Upper lobe of left lung (tissue), 6 donors: ENCODE measurements at regions not wholly inside any gene's neighbourhood (a gene's known extent, or its start where the extent isn't known, plus 50 kb on each side); places are given as distances from the start of the nearest gene placed in this dataset.

ENCODE experiments used
- ATAC-seq, 2 donors: fragments of 200-7000 bp; cut with Tn5 transposase; one replicate each; pipeline ENCODE4 v1.9.1; 2022; ENCODE audit warnings: mild to moderate bottlenecking in 2 of 2, moderate library complexity in 2 of 2; ENCODE audit not compliant: low FRiP score in 2 of 2
- DNase-seq, 2 donors: peaks; one replicate each; pipeline ENCODE4 v3.0.0-alpha.2; 2019 to 2020
- H3K27ac ChIP-seq, 4 donors: fragments of 200-600 bp; sonication (generic); one replicate each; pipeline ENCODE4 v1.5.1; 2016 to 2019
- H3K27me3 ChIP-seq, 4 donors: fragments of 200-600 bp; sonication (generic); one replicate each; pipeline ENCODE4 v1.5.1; 2017 to 2019
- H3K36me3 ChIP-seq, 4 donors: fragments of 200-600 bp; sonication (generic); one replicate each; pipeline ENCODE4 v1.5.1; 2016 to 2019
- H3K4me1 ChIP-seq, 4 donors: fragments of 200-600 bp; sonication (generic); one replicate each; pipeline ENCODE4 v1.5.1; 2018 to 2019
- H3K4me3 ChIP-seq, 4 donors: fragments of 200-600 bp; sonication (generic); one replicate each; pipeline ENCODE4 v1.5.1; 2017 to 2019; ENCODE audit warnings: mild to moderate bottlenecking in 2 of 4, moderate library complexity in 1 of 4
- H3K9me3 ChIP-seq, 4 donors: fragments of 200-600 bp; sonication (generic); one replicate each; pipeline ENCODE4 v1.5.1; 2018 to 2019
- CTCF ChIP-seq, 6 experiments: fragments of 450-650 bp in 4 of 6; fragments of 200-600 bp in 2 of 6; sonication (generic) in 2 of 6; IDR thresholded peaks; one replicate each; pipeline ENCODE4 v1.5.1; 2016 to 2019; ENCODE audit warnings: antibody characterized with exemption in 6 of 6
- EP300 ChIP-seq, 4 donors: sonication (generic); formaldehyde crosslinking; IDR thresholded peaks; one replicate each; pipeline ENCODE4 v1.5.1; 2017; ENCODE audit warnings: antibody characterized with exemption in 4 of 4, control low read depth in 2 of 4
- POLR2A ChIP-seq, 4 donors: fragments of 450-650 bp; IDR thresholded peaks; one replicate each; pipeline ENCODE4 v1.5.1; 2016 to 2017; ENCODE audit warnings: antibody characterized with exemption in 4 of 4, mild to moderate bottlenecking in 2 of 4
- POLR2AphosphoS5 ChIP-seq, 2 donors: sonication (generic); formaldehyde crosslinking; IDR thresholded peaks; one replicate each; pipeline ENCODE4 v1.5.1; 2017; ENCODE audit warnings: antibody characterized with exemption in 2 of 2
- WGBS, 2 donors: methylation state at CpG; one replicate each; pipeline ENCODE4 v1.1.5; 2017 to 2018; 5-methylcytosine and 5-hydroxymethylcytosine counted together
- donor health status: DM: no; HTN: no; CAD: no; lungs with moderate emphysema.
- donor health status: DM: no; HTN: yes; CAD: no; lungs with severe emphysema.

GRCh38 chr9:12232836-12233235 lies 460.3 kb upstream of the TYRP1 start:
- Histone ChIP-seq H3K27me3 (no peaks in the 10 kb centered on the region), H3K4me1 (no peaks in the 10 kb centered on the region), H3K9me3 (peaks cover 0 to 12% (median 4%) of the 10 kb centered on the region in 4 donors), H3K36me3 (no peaks in the 10 kb centered on the region), H3K4me3 (no peak overlapping the region), H3K27ac (no peak overlapping the region)
- ATAC-seq (no peak), DNase-seq (no peak)
- no peak for TF ChIP-seq POLR2A (IDR thresholded peaks at IDR 0.05)
- no peak for TF ChIP-seq CTCF (IDR thresholded peaks at IDR 0.05)
- no peak for TF ChIP-seq POLR2AphosphoS5 (IDR thresholded peaks at IDR 0.05)
- TF ChIP-seq EP300 (IDR thresholded peaks at IDR 0.05), result no peak
- 88 to 96% methylated on average over 3 of the region's 3 CpGs for WGBS, 2 donors

GRCh38 chr9:12253941-12254340 lies 439.2 kb upstream of the TYRP1 start:
- no peaks in the 10 kb centered on the region for H3K36me3 ChIP-seq
- TF ChIP-seq POLR2A (IDR thresholded peaks at IDR 0.05) (no peak), CTCF (IDR thresholded peaks at IDR 0.05) (no peak), EP300 (IDR thresholded peaks at IDR 0.05) (no peak), POLR2AphosphoS5 (IDR thresholded peaks at IDR 0.05) (no peak)
- WGBS, 2 donors, result 38 to 54% methylated on average over 2 of the region's 2 CpGs
- H3K27ac ChIP-seq, result no peak overlapping the region
- ATAC-seq (no peak), DNase-seq (no peak)
- H3K4me1 ChIP-seq, result no peaks in the 10 kb centered on the region
- H3K27me3 ChIP-seq, result no peaks in the 10 kb centered on the region
- peaks cover 0 to 4% (median 0%) of the 10 kb centered on the region in 4 donors for H3K9me3 ChIP-seq
- H3K4me3 ChIP-seq, result no peak overlapping the region

GRCh38 chr9:12266758-12267157 lies 426.4 kb upstream of the TYRP1 start:
- WGBS, 2 donors, result 50 to 59% methylated on average over 2 of the region's 2 CpGs
- DNase-seq (no peak), ATAC-seq (no peak)
- H3K4me3 ChIP-seq, result no peak overlapping the region
- no peaks in the 10 kb centered on the region for H3K27me3 ChIP-seq
- H3K9me3 ChIP-seq, result no peaks in the 10 kb centered on the region
- H3K36me3 ChIP-seq, result no peaks in the 10 kb centered on the region
- TF ChIP-seq POLR2A (IDR thresholded peaks at IDR 0.05) (no peak), CTCF (IDR thresholded peaks at IDR 0.05) (no peak), POLR2AphosphoS5 (IDR thresholded peaks at IDR 0.05) (no peak), EP300 (IDR thresholded peaks at IDR 0.05) (no peak)
- no peak overlapping the region for H3K27ac ChIP-seq
- H3K4me1 ChIP-seq, result no peaks in the 10 kb centered on the region

GRCh38 chr9:12271421-12271891 lies 421.7 kb upstream of the TYRP1 start:
- no peaks in the 10 kb centered on the region for H3K36me3 ChIP-seq
- DNase-seq (no peak), ATAC-seq (no peak)
- WGBS, 2 donors, result 75 to 76% methylated on average over 3 of the region's 3 CpGs
- no peaks in the 10 kb centered on the region for H3K4me1 ChIP-seq
- H3K9me3 ChIP-seq, result no peaks in the 10 kb centered on the region
- no peak overlapping the region for H3K27ac ChIP-seq
- no peaks in the 10 kb centered on the region for H3K27me3 ChIP-seq
- H3K4me3 ChIP-seq, result no peak overlapping the region
- TF ChIP-seq POLR2AphosphoS5 (IDR thresholded peaks at IDR 0.05), result no peak
- no peak for TF ChIP-seq CTCF (IDR thresholded peaks at IDR 0.05)
- TF ChIP-seq POLR2A (IDR thresholded peaks at IDR 0.05), result no peak
- no peak for TF ChIP-seq EP300 (IDR thresholded peaks at IDR 0.05)

- H3K36me3 ChIP-seq, result no peaks in the 10 kb centered on the region
- H3K27me3 ChIP-seq, result no peaks in the 10 kb centered on the region
- no peak for TF ChIP-seq POLR2AphosphoS5 (IDR thresholded peaks at IDR 0.05)
- TF ChIP-seq POLR2A (IDR thresholded peaks at IDR 0.05), result no peak
- TF ChIP-seq EP300 (IDR thresholded peaks at IDR 0.05), result no peak
- no peak for TF ChIP-seq CTCF (IDR thresholded peaks at IDR 0.05)
- no peak for ATAC-seq
- no peak overlapping the region for H3K27ac ChIP-seq
- 52 to 55% methylated on average over 2 of the region's 2 CpGs for WGBS, 2 donors
- DNase-seq, result no peak
- H3K4me3 ChIP-seq, result no peak overlapping the region
- H3K9me3 ChIP-seq, result no peaks in the 10 kb centered on the region
- no peaks in the 10 kb centered on the region for H3K4me1 ChIP-seq
Observed at GRCh38 chr9:12272471-12273120, 420.6 kb upstream of the TYRP1 start.
